Transverse colon (tissue), 4 donors: ENCODE measurements at regions not wholly inside any gene's neighbourhood (a gene's known extent, or its start where the extent isn't known, plus 50 kb on each side); places are given as distances from the start of the nearest gene placed in this dataset.

ENCODE experiments used
- DNase-seq: peaks from one replicate; pipeline ENCODE4 v3.0.0-alpha.2; 2019
- H3K27ac ChIP-seq, 4 donors: fragments of 200-600 bp; sonication (generic); 2 replicates each; pipeline ENCODE4 v1.5.1; 2016 to 2018; ENCODE audit warnings: inconsistent platforms in 4 of 4
- H3K27me3 ChIP-seq: fragments of 200-600 bp; sonication (generic); 2 replicates; pipeline ENCODE4 v1.5.1; 2017; ENCODE audit warnings: inconsistent platforms
- H3K36me3 ChIP-seq, 4 donors: fragments of 200-600 bp; sonication (generic); 2 replicates each; pipeline ENCODE4 v1.5.1; 2017 to 2019; ENCODE audit warnings: inconsistent platforms in 4 of 4
- H3K4me1 ChIP-seq, 4 donors: fragments of 200-600 bp; sonication (generic); 2 replicates each; pipeline ENCODE4 v1.5.1; 2017 to 2020; ENCODE audit warnings: inconsistent platforms in 4 of 4
- H3K4me3 ChIP-seq, 4 donors: fragments of 200-600 bp; sonication (generic); 1 replicate in 1 of 4; 2 replicates in 3 of 4; pipeline versions ENCODE4 v1.5.1 to v1.6.1; 2017 to 2019; ENCODE audit warnings: inconsistent platforms in 4 of 4
- H3K9me3 ChIP-seq, 2 donors: fragments of 200-600 bp; sonication (generic); 2 replicates each; pipeline ENCODE4 v1.5.1; 2017 to 2019; ENCODE audit warnings: inconsistent platforms in 2 of 2
- CTCF ChIP-seq, 5 experiments: fragments of 200-600 bp in 3 of 5; fragments of 450-650 bp in 2 of 5; sonication (generic) in 3 of 5; IDR thresholded peaks; 1 replicate in 2 of 5; 2 replicates in 3 of 5; pipeline ENCODE4 v1.5.1; 2016 to 2017; ENCODE audit warnings: antibody characterized with exemption in 5 of 5, inconsistent platforms in 3 of 5, mild to moderate bottlenecking in 2 of 5, moderate library complexity in 1 of 5
- EP300 ChIP-seq: sonication (generic); formaldehyde crosslinking; IDR thresholded peaks from one replicate; pipeline ENCODE4 v1.6.1; 2017; ENCODE audit warnings: antibody characterized with exemption, low read depth
- POLR2A ChIP-seq: fragments of 450-650 bp; IDR thresholded peaks from one replicate; pipeline ENCODE4 v1.6.1; 2016; ENCODE audit warnings: antibody characterized with exemption, mild to moderate bottlenecking, moderate library complexity
- POLR2AphosphoS5 ChIP-seq, 3 donors: sonication (generic); formaldehyde crosslinking; IDR thresholded peaks; one replicate each; pipeline ENCODE4 v1.6.1; 2016; ENCODE audit warnings: antibody characterized with exemption in 3 of 3
- WGBS, 2 donors: methylation state at CpG; one replicate each; pipeline ENCODE4 v1.1.5; 2018; ENCODE audit warnings: low coverage in 1 of 2; 5-methylcytosine and 5-hydroxymethylcytosine counted together
- in situ Hi-C, 4 donors: fragments of 200-750 bp; cut with MboI; loops; one replicate each; pipeline versions ENCODE4 v1.15.0 to v1.15.1; 2017; ENCODE audit warnings: low sequenced_read_pairs in 3 of 4, low pct_ligation_motif_present in 1 of 4, low pct_unique_long_range_greater_than_20kb in 1 of 4
- intact Hi-C: fragments of 100-400 bp; cut with DNase I; formaldehyde crosslinking; loops from one replicate; pipeline ENCODE4 v1.15.1; 2023; ENCODE audit warnings: low total_unique reads

DNA sequence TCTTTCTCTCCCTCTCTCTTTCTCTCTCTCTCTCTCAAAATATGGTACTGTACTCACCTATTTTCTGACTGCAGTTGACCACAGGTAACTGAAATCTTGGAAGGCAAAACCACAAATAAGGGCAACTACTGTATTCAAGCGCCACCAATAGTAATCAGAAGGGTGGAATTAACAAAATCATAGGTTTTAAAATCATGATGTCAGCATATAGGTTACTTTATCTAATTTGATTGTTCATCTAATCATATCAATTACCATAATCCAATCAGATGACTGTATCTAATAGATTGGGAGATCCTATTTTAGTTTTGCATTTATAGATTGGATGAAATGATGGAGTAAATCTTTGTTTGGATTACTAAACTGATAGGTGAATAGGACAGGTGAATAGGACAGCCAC is 155.8 kb upstream of the KITLG start:
- no peak for TF ChIP-seq POLR2A
- no peak for TF ChIP-seq EP300
- no peak for TF ChIP-seq POLR2AphosphoS5 (IDR thresholded peaks at IDR 0.05)
- TF ChIP-seq CTCF (IDR thresholded peaks at IDR 0.05): no peak
- 75 to 94% methylated on average over 1 of the region's 1 CpG for WGBS, 2 donors
- in situ Hi-C loops (no loop called here), intact Hi-C loops (no loop called here)
- Histone ChIP-seq H3K4me3 (no peak overlapping the region), H3K9me3 (no peaks in the 10 kb centered on the region), H3K27me3 (no peaks in the 10 kb centered on the region), H3K4me1 (no peaks in the 10 kb centered on the region), H3K27ac (no peak overlapping the region), H3K36me3 (no peaks in the 10 kb centered on the region)
- DNase-seq: no peak

DNA sequence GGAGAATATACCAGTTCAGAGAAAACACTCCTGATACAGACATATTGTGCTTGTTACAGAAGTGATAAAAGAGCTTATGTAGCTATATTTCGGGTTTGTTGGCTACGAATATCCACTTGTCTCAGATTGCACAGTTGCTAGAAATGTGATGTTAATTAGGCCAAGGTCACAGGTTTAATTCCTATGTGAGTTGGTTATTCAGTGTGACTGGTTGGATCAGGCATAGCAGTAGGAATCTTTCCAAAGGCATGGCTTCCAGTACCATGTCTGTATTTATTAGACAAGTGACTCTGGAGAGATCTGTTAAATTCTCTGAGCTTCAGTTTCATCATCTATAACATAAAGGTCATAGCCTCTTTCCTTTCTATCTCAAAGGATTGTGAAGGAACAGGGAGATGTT is 152.7 kb upstream of the KITLG start:
- Histone ChIP-seq H3K36me3 (no peaks in the 10 kb centered on the region), H3K4me3 (no peak overlapping the region), H3K27ac (no peak overlapping the region), H3K27me3 (no peaks in the 10 kb centered on the region), H3K4me1 (no peaks in the 10 kb centered on the region), H3K9me3 (no peaks in the 10 kb centered on the region)
- in situ Hi-C loops: no loop called here
- TF ChIP-seq POLR2A: no peak
- TF ChIP-seq EP300: no peak
- no peak for TF ChIP-seq POLR2AphosphoS5 (IDR thresholded peaks at IDR 0.05)
- TF ChIP-seq CTCF (IDR thresholded peaks at IDR 0.05): no peak
- intact Hi-C loops: no loop called here
- no peak for DNase-seq
- 83 to 85% methylated on average over 2 of the region's 2 CpGs for WGBS, 2 donors

- TF ChIP-seq POLR2AphosphoS5 (IDR thresholded peaks at IDR 0.05) (no peak), POLR2A (no peak), CTCF (IDR thresholded peaks at IDR 0.05) (no peak), EP300 (no peak)
- Histone ChIP-seq H3K36me3 (no peaks in the 10 kb centered on the region), H3K4me1 (no peaks in the 10 kb centered on the region), H3K9me3 (no peaks in the 10 kb centered on the region), H3K4me3 (no peak overlapping the region), H3K27ac (no peak overlapping the region), H3K27me3 (no peaks in the 10 kb centered on the region)
- DNase-seq: no peak
- intact Hi-C loops (no loop called here), in situ Hi-C loops (no loop called here)
Measured at GRCh38 chr12:88729196-88729595, 148.9 kb upstream of the KITLG start.

DNA sequence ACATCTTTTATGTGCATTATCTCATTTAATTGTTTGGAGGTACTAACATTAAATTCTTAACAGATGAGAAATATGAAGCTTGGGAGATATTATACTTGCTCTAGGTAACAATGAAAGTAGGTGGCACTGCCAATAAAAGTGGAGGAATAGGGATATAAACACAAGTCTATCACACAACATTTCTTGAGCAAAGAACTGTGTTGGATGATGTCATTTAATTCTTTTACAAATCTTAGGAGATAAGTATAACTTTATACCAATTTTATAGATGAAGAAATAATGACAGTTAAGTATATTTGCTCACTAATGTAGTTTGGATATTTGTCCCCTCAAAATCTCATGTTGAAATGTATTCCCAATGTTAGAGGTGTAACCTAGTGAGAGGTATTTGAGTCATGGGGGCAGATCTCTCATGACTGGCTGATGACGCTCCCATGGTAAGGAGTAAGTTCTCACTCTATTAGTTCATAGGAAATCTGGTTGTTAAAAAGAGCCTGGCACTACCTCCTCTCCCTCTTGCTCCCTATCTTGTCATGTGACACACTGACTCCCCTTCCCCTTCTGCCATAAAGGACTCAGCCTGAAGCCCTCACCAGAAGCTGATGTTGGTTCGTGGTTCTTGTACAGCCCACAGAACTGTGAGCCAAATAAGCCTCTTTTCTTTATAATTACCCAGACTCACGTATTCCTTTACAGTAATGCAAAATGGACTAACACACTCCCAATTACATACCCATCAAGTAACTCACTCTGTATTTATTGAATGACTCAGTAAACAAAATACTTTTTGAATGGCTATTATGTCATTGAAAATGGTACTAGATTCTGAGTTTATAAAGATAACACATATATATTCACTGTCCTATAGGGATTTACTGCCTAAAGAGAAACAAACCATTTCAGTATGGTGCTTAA is 146.8 kb upstream of the KITLG start:
- no peak overlapping the region for H3K4me3 ChIP-seq
- DNase-seq: no peak
- no peak overlapping the region for H3K27ac ChIP-seq
- WGBS, 2 donors: 60 to 78% methylated on average over 1 to 3 of the region's 3 CpGs
- H3K27me3 ChIP-seq: no peaks in the 10 kb centered on the region
- in situ Hi-C loops (no loop called here), intact Hi-C loops (no loop called here)
- no peaks in the 10 kb centered on the region for H3K36me3 ChIP-seq
- H3K9me3 ChIP-seq: no peaks in the 10 kb centered on the region
- TF ChIP-seq CTCF (IDR thresholded peaks at IDR 0.05) (no peak), EP300 (no peak), POLR2AphosphoS5 (IDR thresholded peaks at IDR 0.05) (no peak)
- no peaks in the 10 kb centered on the region for H3K4me1 ChIP-seq
